Kidney (tissue), 13 donors: ENCODE measurements at regions not wholly inside any gene's neighbourhood (a gene's known extent, or its start where the extent isn't known, plus 50 kb on each side); places are given as distances from the start of the nearest gene placed in this dataset.
A peak's percentile ranks its signal among the peaks of the same experiment; 100 is the strongest.

Source experiments
- DNase-seq, 5 donors: peaks; one replicate each; pipeline ENCODE4 v3.0.0-alpha.2; 2013 to 2020
- FAIRE-seq: peaks from 2 replicates; lab custom pipeline; 2012; peaks lifted over from hg19 to GRCh38; lab: Jason Lieb, UNC
- H3K27ac ChIP-seq, 2 donors: one replicate each; pipeline ENCODE4 v1.7.0; 2013; ENCODE audit warnings: low read depth in 2 of 2, low read length in 2 of 2, inconsistent platforms in 1 of 2
- H3K27me3 ChIP-seq: one replicate; pipeline ENCODE4 v1.7.1; 2013; ENCODE audit warnings: low read length, inconsistent platforms; ENCODE audit not compliant: control insufficient read depth, insufficient read depth
- H3K36me3 ChIP-seq, 3 donors: one replicate each; pipeline versions ENCODE4 v1.7.0 to v1.7.1; 2013; ENCODE audit warnings: low read length in 3 of 3, control low read depth in 1 of 3, inconsistent platforms in 1 of 3; ENCODE audit not compliant: insufficient read depth in 3 of 3, control insufficient read depth in 2 of 3
- H3K4me1 ChIP-seq, 3 donors: one replicate each; pipeline versions ENCODE4 v1.7.0 to v1.7.1; 2013; ENCODE audit warnings: low read length in 3 of 3, inconsistent platforms in 1 of 3, low read depth in 1 of 3; ENCODE audit not compliant: control insufficient read depth in 2 of 3, insufficient read depth in 2 of 3
- H3K4me3 ChIP-seq, 3 donors: one replicate each; pipeline versions ENCODE4 v1.7.0 to v1.8.1; 2013; ENCODE audit warnings: low read length in 3 of 3, control low read depth in 1 of 3, inconsistent platforms in 1 of 3
- H3K9ac ChIP-seq, 3 donors: one replicate each; pipeline versions ENCODE4 v1.7.0 to v1.7.1; 2013; ENCODE audit warnings: low read length in 3 of 3, control low read depth in 1 of 3, inconsistent platforms in 1 of 3
- H3K9me3 ChIP-seq, 3 donors: one replicate each; pipeline versions ENCODE4 v1.7.0 to v1.7.1; 2013; ENCODE audit warnings: low read length in 3 of 3, control low read depth in 1 of 3, inconsistent platforms in 1 of 3; ENCODE audit not compliant: control insufficient read depth in 2 of 3, insufficient read depth in 1 of 3
- CTCF ChIP-seq: IDR thresholded peaks from 3 replicates; pipeline ENCODE4 v1.5.1; 2012; ENCODE audit warnings: mild to moderate bottlenecking, moderate library complexity, borderline replicate concordance; ENCODE audit not compliant: insufficient read depth; ENCODE audit errors: extremely low read depth
- intact Hi-C: fragments of 100-400 bp; cut with DNase I; formaldehyde crosslinking; loops from one replicate; pipeline ENCODE4 v1.11.1; 2022
- donor health status: control.
- donor health status: control.
- donor health status: control.
- donor health status: control.
- donor health status: control.
- donor health status: DM: yes; HTN: yes; CAD: no.
- donor health status: Normal renal cell carcinoma (clear cell type).

GRCh38 chr5:125402787-125403186, 656.3 kb upstream of the ZNF608 start:
- no peak for TF ChIP-seq CTCF
- Histone ChIP-seq H3K4me3 (no peak overlapping the region), H3K4me1 (no peaks in the 10 kb centered on the region), H3K27ac (no peak overlapping the region), H3K9me3 (no peaks in the 10 kb centered on the region), H3K36me3 (no peaks in the 10 kb centered on the region), H3K27me3 (no peaks in the 10 kb centered on the region), H3K9ac (no peak overlapping the region)
- no peak for FAIRE-seq
- DNase-seq = no peak
- intact Hi-C loops = no loop called here

GRCh38 chr5:125404056-125404455, 657.6 kb upstream of the ZNF608 start:
- Histone ChIP-seq H3K27ac (no peak overlapping the region), H3K36me3 (no peaks in the 10 kb centered on the region), H3K27me3 (no peaks in the 10 kb centered on the region), H3K4me1 (peaks cover 0 to 10% (median 0%) of the 10 kb centered on the region in 3 donors), H3K4me3 (no peak overlapping the region), H3K9me3 (no peaks in the 10 kb centered on the region), H3K9ac (no peak overlapping the region)
- TF ChIP-seq CTCF = no peak
- FAIRE-seq (no peak), DNase-seq (no peak)
- intact Hi-C loops = no loop called here

GRCh38 chr5:125408448-125409233, 662.2 kb upstream of the ZNF608 start:
- Histone ChIP-seq H3K36me3 (no peaks in the 10 kb centered on the region), H3K4me3 (peak overlapping the region in 1 of 3 donors; percentile 8), H3K27ac (peak overlapping the region; percentile 30 to 56), H3K9ac (peak overlapping the region in 1 of 3 donors; percentile 3), H3K27me3 (no peaks in the 10 kb centered on the region), H3K9me3 (no peaks in the 10 kb centered on the region), H3K4me1 (peaks cover 19 to 45% (median 32%) of the 10 kb centered on the region in 3 donors)
- intact Hi-C loops = no loop called here
- FAIRE-seq = peak; percentile 76
- peak in 4 of 5 donors; percentile 38 to 79 (median 62) for DNase-seq
- TF ChIP-seq CTCF = no peak
